ENCODE measurements at regions not wholly inside any gene's neighbourhood (a gene's known extent, or its start where the extent isn't known, plus 50 kb on each side); places are given as distances from the start of the nearest gene placed in this dataset.

DNA sequence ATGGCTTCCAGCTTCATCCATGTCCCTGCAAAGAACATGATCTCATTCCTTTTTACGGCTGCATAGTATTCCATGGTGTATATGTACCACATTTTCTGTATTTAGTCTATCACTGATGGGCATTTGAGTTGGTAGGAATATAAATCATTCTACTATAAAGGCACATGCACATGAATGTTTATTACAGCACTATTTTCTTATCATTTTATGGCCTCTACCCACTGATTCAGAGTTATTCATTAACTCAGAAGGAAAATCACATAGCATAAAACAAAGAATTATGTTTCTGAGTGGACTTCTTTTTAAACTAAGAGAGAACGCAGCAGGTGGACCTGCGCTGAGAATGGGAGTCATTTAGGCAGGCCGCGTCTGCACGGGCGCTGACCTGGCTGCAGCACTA, 619.6 kb downstream of the FBXO15 start:
- TF ChIP-seq, protein P1, sequence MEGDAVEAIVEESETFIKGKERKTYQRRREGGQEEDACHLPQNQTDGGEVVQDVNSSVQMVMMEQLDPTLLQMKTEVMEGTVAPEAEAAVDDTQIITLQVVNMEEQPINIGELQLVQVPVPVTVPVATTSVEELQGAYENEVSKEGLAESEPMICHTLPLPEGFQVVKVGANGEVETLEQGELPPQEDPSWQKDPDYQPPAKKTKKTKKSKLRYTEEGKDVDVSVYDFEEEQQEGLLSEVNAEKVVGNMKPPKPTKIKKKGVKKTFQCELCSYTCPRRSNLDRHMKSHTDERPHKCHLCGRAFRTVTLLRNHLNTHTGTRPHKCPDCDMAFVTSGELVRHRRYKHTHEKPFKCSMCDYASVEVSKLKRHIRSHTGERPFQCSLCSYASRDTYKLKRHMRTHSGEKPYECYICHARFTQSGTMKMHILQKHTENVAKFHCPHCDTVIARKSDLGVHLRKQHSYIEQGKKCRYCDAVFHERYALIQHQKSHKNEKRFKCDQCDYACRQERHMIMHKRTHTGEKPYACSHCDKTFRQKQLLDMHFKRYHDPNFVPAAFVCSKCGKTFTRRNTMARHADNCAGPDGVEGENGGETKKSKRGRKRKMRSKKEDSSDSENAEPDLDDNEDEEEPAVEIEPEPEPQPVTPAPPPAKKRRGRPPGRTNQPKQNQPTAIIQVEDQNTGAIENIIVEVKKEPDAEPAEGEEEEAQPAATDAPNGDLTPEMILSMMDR (conservative IDR thresholded peaks at IDR 0.05; ENCODE audit: low read depth in 2 of 2): no peak
- TF ChIP-seq EZH2 (IDR thresholded peaks at IDR 0.05; ENCODE audit: low read depth, unreplicated experiment) (no peak), POLR2AphosphoS5 (IDR thresholded peaks at IDR 0.05; ENCODE audit: low read depth) (no peak), NANOG (IDR thresholded peaks at IDR 0.05; ENCODE audit: borderline replicate concordance) (no peak)
- TF ChIP-seq, protein P2, sequence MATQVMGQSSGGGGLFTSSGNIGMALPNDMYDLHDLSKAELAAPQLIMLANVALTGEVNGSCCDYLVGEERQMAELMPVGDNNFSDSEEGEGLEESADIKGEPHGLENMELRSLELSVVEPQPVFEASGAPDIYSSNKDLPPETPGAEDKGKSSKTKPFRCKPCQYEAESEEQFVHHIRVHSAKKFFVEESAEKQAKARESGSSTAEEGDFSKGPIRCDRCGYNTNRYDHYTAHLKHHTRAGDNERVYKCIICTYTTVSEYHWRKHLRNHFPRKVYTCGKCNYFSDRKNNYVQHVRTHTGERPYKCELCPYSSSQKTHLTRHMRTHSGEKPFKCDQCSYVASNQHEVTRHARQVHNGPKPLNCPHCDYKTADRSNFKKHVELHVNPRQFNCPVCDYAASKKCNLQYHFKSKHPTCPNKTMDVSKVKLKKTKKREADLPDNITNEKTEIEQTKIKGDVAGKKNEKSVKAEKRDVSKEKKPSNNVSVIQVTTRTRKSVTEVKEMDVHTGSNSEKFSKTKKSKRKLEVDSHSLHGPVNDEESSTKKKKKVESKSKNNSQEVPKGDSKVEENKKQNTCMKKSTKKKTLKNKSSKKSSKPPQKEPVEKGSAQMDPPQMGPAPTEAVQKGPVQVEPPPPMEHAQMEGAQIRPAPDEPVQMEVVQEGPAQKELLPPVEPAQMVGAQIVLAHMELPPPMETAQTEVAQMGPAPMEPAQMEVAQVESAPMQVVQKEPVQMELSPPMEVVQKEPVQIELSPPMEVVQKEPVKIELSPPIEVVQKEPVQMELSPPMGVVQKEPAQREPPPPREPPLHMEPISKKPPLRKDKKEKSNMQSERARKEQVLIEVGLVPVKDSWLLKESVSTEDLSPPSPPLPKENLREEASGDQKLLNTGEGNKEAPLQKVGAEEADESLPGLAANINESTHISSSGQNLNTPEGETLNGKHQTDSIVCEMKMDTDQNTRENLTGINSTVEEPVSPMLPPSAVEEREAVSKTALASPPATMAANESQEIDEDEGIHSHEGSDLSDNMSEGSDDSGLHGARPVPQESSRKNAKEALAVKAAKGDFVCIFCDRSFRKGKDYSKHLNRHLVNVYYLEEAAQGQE (IDR thresholded peaks at IDR 0.05; ENCODE audit: unreplicated experiment): no peak

Measured in GM23338 (cell line).